Esophagus muscularis mucosa (tissue), 4 donors: ENCODE measurements at regions not wholly inside any gene's neighbourhood (a gene's known extent, or its start where the extent isn't known, plus 50 kb on each side); places are given as distances from the start of the nearest gene placed in this dataset.

ENCODE experiments used
- DNase-seq: peaks from one replicate; pipeline ENCODE4 v3.0.0-alpha.2; 2017; ENCODE audit errors: extremely low spot score
- H3K27ac ChIP-seq, 4 donors: fragments of 200-600 bp; sonication (generic); replicated peaks in 1 of 4; 1 replicate in 3 of 4; 2 replicates in 1 of 4; pipeline ENCODE4 v1.5.1; 2016 to 2019; ENCODE audit warnings: mild to moderate bottlenecking in 1 of 4
- H3K27me3 ChIP-seq, 4 donors: fragments of 200-600 bp; sonication (generic); one replicate each; pipeline versions ENCODE4 v1.5.1 to v1.6.0; 2016 to 2019
- H3K36me3 ChIP-seq, 4 donors: fragments of 200-600 bp; sonication (generic); one replicate each; pipeline ENCODE4 v1.5.1; 2016 to 2019
- H3K4me1 ChIP-seq, 4 donors: fragments of 200-600 bp; sonication (generic); one replicate each; pipeline ENCODE4 v1.5.1; 2016 to 2019
- H3K4me3 ChIP-seq, 4 donors: fragments of 200-600 bp; sonication (generic); 1 replicate in 2 of 4; 2 replicates in 2 of 4; pipeline ENCODE4 v1.5.1; 2016 to 2019; ENCODE audit warnings: mild to moderate bottlenecking in 4 of 4, moderate library complexity in 1 of 4
- H3K9me3 ChIP-seq, 4 donors: fragments of 200-600 bp; sonication (generic); 1 replicate in 3 of 4; 2 replicates in 1 of 4; pipeline ENCODE4 v1.5.1; 2016 to 2019
- EP300 ChIP-seq: sonication (generic); formaldehyde crosslinking; IDR thresholded peaks from one replicate; pipeline ENCODE4 v1.6.1; 2017; ENCODE audit warnings: antibody characterized with exemption
- POLR2A ChIP-seq: fragments of 450-650 bp; IDR thresholded peaks from one replicate; pipeline ENCODE4 v1.6.1; 2017; ENCODE audit warnings: antibody characterized with exemption, moderate library complexity, mild to moderate bottlenecking, low read depth
- POLR2AphosphoS5 ChIP-seq, 2 donors: sonication (generic); formaldehyde crosslinking; IDR thresholded peaks; one replicate each; pipeline ENCODE4 v1.6.1; 2017; ENCODE audit warnings: antibody characterized with exemption in 2 of 2
- WGBS: methylation state at CpG from one replicate; pipeline ENCODE4 v1.1.5; 2018; 5-methylcytosine and 5-hydroxymethylcytosine counted together
- intact Hi-C: fragments of 100-400 bp; cut with DNase I; formaldehyde crosslinking; loops from one replicate; pipeline ENCODE4 v1.15.1; 2023
- TF ChIP-seq, protein P1 (sequence below), 3 experiments: fragments of 200-600 bp in 2 of 3; fragments of 450-650 bp in 1 of 3; sonication (generic) in 2 of 3; IDR thresholded peaks; one replicate each; pipeline ENCODE4 v1.5.1; 2017 to 2019; ENCODE audit warnings: antibody characterized with exemption in 3 of 3, mild to moderate bottlenecking in 2 of 3, moderate library complexity in 1 of 3

- 64% methylated on average over 2 of the region's 2 CpGs for WGBS
- DNase-seq: no peak
Measured at GRCh38 chr5:61632064-61632463, 300.0 kb downstream of the ZSWIM6 start.

DNA sequence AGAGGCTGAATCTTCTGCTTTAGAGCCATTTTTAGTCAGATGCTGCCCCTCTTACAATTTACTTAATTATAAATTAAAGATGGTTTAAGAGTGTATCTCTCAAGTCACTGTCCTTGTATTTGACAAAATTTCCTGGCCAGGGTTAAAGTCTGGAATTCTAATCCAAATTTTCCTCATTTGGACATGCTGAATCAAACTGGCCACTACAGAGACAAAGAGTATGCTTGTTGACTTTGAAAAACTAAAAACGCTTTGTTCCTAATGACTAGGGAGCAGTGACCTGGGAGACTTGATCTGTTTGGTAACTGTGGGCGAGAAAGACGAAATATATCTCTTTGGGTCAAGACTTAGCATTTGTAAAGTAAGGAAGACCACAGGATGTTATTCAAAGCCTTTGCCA, 303.2 kb downstream of the ZSWIM6 start:
- Histone ChIP-seq H3K9me3 (no peaks in the 10 kb centered on the region), H3K27me3 (no peaks in the 10 kb centered on the region), H3K36me3 (no peaks in the 10 kb centered on the region), H3K4me1 (peaks cover 13 to 31% (median 18%) of the 10 kb centered on the region in 4 donors), H3K27ac (no peak overlapping the region), H3K4me3 (no peak overlapping the region)
- WGBS: 95% methylated on average over 3 of the region's 3 CpGs
- no peak for DNase-seq
- intact Hi-C loops: no loop called here
- TF ChIP-seq POLR2AphosphoS5 (IDR thresholded peaks at IDR 0.05) (no peak), POLR2A (no peak), EP300 (no peak)
- TF ChIP-seq, protein P1, sequence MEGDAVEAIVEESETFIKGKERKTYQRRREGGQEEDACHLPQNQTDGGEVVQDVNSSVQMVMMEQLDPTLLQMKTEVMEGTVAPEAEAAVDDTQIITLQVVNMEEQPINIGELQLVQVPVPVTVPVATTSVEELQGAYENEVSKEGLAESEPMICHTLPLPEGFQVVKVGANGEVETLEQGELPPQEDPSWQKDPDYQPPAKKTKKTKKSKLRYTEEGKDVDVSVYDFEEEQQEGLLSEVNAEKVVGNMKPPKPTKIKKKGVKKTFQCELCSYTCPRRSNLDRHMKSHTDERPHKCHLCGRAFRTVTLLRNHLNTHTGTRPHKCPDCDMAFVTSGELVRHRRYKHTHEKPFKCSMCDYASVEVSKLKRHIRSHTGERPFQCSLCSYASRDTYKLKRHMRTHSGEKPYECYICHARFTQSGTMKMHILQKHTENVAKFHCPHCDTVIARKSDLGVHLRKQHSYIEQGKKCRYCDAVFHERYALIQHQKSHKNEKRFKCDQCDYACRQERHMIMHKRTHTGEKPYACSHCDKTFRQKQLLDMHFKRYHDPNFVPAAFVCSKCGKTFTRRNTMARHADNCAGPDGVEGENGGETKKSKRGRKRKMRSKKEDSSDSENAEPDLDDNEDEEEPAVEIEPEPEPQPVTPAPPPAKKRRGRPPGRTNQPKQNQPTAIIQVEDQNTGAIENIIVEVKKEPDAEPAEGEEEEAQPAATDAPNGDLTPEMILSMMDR (IDR thresholded peaks at IDR 0.05): no peak

More at GRCh38 chr5:61632064-61632463, 300.0 kb downstream of the ZSWIM6 start:
- H3K36me3 ChIP-seq: no peaks in the 10 kb centered on the region
- peaks cover 8 to 17% (median 12%) of the 10 kb centered on the region in 4 donors for H3K4me1 ChIP-seq
- no peaks in the 10 kb centered on the region for H3K27me3 ChIP-seq
- H3K4me3 ChIP-seq: no peak overlapping the region
- H3K9me3 ChIP-seq: no peaks in the 10 kb centered on the region
- H3K27ac ChIP-seq: peak overlapping the region; percentile 54 to 74 (median 62)
- TF ChIP-seq POLR2A: no peak
- TF ChIP-seq, protein P1 (IDR thresholded peaks at IDR 0.05): no peak
- TF ChIP-seq EP300: no peak
- no peak for TF ChIP-seq POLR2AphosphoS5 (IDR thresholded peaks at IDR 0.05)
- intact Hi-C loops: loop anchor here (5.0 kb wide), 1 partner anchor 300 kb away; the partner anchor contains the start of gene ZSWIM6

DNA sequence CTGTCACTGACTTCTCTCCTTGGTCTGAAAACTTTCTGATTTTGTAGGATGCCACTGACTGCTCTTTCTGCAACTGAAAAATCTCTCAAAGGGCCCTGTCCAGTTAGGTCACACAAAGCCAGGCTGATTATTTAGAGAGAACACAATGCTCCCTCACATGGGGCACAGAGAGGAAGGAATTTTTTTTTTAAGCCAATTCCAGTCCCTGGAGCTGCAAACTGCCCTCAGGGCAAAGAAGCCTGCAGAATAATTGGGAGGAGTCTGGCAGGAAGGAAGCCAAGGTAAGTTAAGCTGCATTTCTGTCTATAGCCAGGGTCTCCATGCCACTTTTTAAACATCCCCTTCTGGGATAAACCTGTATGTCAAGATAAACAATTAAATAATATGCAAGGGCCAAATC, 305.5 kb downstream of the ZSWIM6 start:
- H3K4me1 ChIP-seq: peaks cover 0 to 15% (median 9%) of the 10 kb centered on the region in 4 donors
- no peak for DNase-seq
- H3K4me3 ChIP-seq: no peak overlapping the region
- H3K27me3 ChIP-seq: no peaks in the 10 kb centered on the region
- peak overlapping the region in 2 of 4 donors; percentile 27 to 39 for H3K27ac ChIP-seq
- no peaks in the 10 kb centered on the region for H3K9me3 ChIP-seq
- no peaks in the 10 kb centered on the region for H3K36me3 ChIP-seq
- TF ChIP-seq EP300 (no peak), POLR2A (no peak), POLR2AphosphoS5 (IDR thresholded peaks at IDR 0.05) (no peak)
- TF ChIP-seq, protein P1 (IDR thresholded peaks at IDR 0.05): no peak
- intact Hi-C loops: no loop called here

DNA sequence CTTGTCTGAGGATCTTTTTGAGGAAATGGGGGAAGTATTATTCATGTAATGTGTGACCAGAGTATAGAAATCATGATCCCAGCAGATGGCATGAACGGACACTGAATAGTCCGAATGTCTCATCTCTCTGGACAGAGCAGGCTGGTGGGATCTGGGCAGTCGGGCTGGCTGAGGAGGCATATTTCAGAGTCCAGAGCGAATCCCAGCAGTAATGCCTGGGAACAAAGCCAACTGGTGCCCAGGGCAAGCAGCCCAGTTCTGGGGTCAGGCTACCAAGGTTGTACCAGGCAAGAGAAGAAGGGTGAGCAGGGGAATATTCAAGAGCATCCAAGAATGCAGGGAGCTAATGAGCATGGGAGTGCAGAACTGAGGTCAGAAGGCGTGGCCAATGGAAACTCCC, 306.4 kb downstream of the ZSWIM6 start:
- no peaks in the 10 kb centered on the region for H3K36me3 ChIP-seq
- H3K27me3 ChIP-seq: no peaks in the 10 kb centered on the region
- peaks cover 0 to 14% (median 9%) of the 10 kb centered on the region in 4 donors for H3K4me1 ChIP-seq
- no peak for DNase-seq
- TF ChIP-seq POLR2A (no peak), POLR2AphosphoS5 (IDR thresholded peaks at IDR 0.05) (no peak), EP300 (no peak)
- TF ChIP-seq, protein P1 (IDR thresholded peaks at IDR 0.05): no peak
- peak overlapping the region in 1 of 4 donors; percentile 39 for H3K27ac ChIP-seq
- H3K9me3 ChIP-seq: no peaks in the 10 kb centered on the region
- intact Hi-C loops: no loop called here
- H3K4me3 ChIP-seq: no peak overlapping the region
- WGBS: 71% methylated on average over 5 of the region's 5 CpGs
